GM10266 (cell line): ENCODE measurements at regions not wholly inside any gene's neighbourhood (a gene's known extent, or its start where the extent isn't known, plus 50 kb on each side); places are given as distances from the start of the nearest gene placed in this dataset.

Experiments used
- DNase-seq: peaks from one replicate; pipeline ENCODE4 v3.0.0; 2012; ENCODE audit errors: extremely low spot score
- CTCF ChIP-seq: IDR thresholded peaks from 2 replicates; pipeline ENCODE4 v1.5.1; 2012; ENCODE audit warnings: mild to moderate bottlenecking, low read depth; ENCODE audit not compliant: control insufficient read depth, insufficient read depth; ENCODE audit errors: missing control alignments

- DNase-seq = no peak
Observed at GRCh38 chr10:131574707-131575430, 263.3 kb upstream of the TCERG1L start.

GRCh38 chr10:131575877-131576276 is 264.4 kb upstream of the TCERG1L start:
- no peak for TF ChIP-seq CTCF

More at GRCh38 chr10:131574707-131575430, 263.3 kb upstream of the TCERG1L start:
- TF ChIP-seq CTCF = no peak

GRCh38 chr10:131576341-131577177 is 265.0 kb upstream of the TCERG1L start:
- no peak for DNase-seq

More at GRCh38 chr10:131575877-131576276, 264.4 kb upstream of the TCERG1L start:
- DNase-seq = no peak

GRCh38 chr10:131577178-131577555 is 265.6 kb upstream of the TCERG1L start:
- DNase-seq = no peak
- TF ChIP-seq CTCF = no peak

More at GRCh38 chr10:131576341-131577177, 265.0 kb upstream of the TCERG1L start:
- no peak for TF ChIP-seq CTCF

- TF ChIP-seq CTCF = no peak
- no peak for DNase-seq
Observed at GRCh38 chr10:131577786-131578471, 266.4 kb upstream of the TCERG1L start.

GRCh38 chr10:131578472-131578970 is 267.0 kb upstream of the TCERG1L start:
- no peak for DNase-seq
- TF ChIP-seq CTCF = no peak
